Mesendoderm (in vitro differentiated cells): ENCODE measurements at regions not wholly inside any gene's neighbourhood (a gene's known extent, or its start where the extent isn't known, plus 50 kb on each side); places are given as distances from the start of the nearest gene placed in this dataset.
"Not testable (repeated sequence)": the region's sequence is repeated elsewhere in the genome, so short reads cannot be mapped to it uniquely, and the experiment has no call there.

Source experiments
- DNase-seq: peaks from one replicate; pipeline ENCODE4 v3.0.0; 2013
- H2AK5ac ChIP-seq: 2 replicates; pipeline ENCODE4 v1.6.1; 2013; ENCODE audit warnings: low read length, inconsistent platforms
- H2BK120ac ChIP-seq: 2 replicates; pipeline ENCODE4 v1.6.1; 2013; ENCODE audit warnings: low read depth, mild to moderate bottlenecking, low read length, moderate library complexity, mixed read lengths
- H2BK15ac ChIP-seq: replicated peaks from 2 replicates; pipeline ENCODE4 v1.6.1; 2013; ENCODE audit warnings: low read depth, mild to moderate bottlenecking, moderate library complexity
- H2BK5ac ChIP-seq: 2 replicates; pipeline ENCODE4 v1.6.1; 2013; ENCODE audit warnings: low read length, inconsistent platforms
- H3K18ac ChIP-seq: 2 replicates; pipeline ENCODE4 v1.6.1; 2013; ENCODE audit warnings: mild to moderate bottlenecking, low read length, mixed read lengths
- H3K23ac ChIP-seq: one replicate; pipeline ENCODE4 v1.6.1; 2013; ENCODE audit warnings: low read length
- H3K27ac ChIP-seq: 2 replicates; pipeline ENCODE4 v1.5.1; 2013; ENCODE audit warnings: low read depth, mild to moderate bottlenecking, inconsistent platforms, low read length, moderate library complexity
- H3K27me3 ChIP-seq: 2 replicates; pipeline ENCODE4 v1.6.1; 2013; ENCODE audit warnings: low read length, control low read depth, mild to moderate bottlenecking, inconsistent platforms; ENCODE audit not compliant: insufficient read depth, poor library complexity
- H3K36me3 ChIP-seq: 2 replicates; pipeline ENCODE4 v1.6.1; 2013; ENCODE audit warnings: low read length, inconsistent platforms; ENCODE audit not compliant: control insufficient read depth, insufficient read depth
- H3K4ac ChIP-seq: one replicate; pipeline ENCODE4 v1.6.1; 2013; ENCODE audit warnings: low read depth, mild to moderate bottlenecking, low read length, moderate library complexity
- H3K4me1 ChIP-seq: 2 replicates; pipeline ENCODE4 v1.6.1; 2013; ENCODE audit warnings: low read depth, low read length, inconsistent platforms; ENCODE audit not compliant: control insufficient read depth
- H3K4me2 ChIP-seq: 2 replicates; pipeline ENCODE4 v1.6.1; 2013; ENCODE audit warnings: low read length
- H3K4me3 ChIP-seq: 2 replicates; pipeline ENCODE4 v1.5.1; 2013; ENCODE audit warnings: mild to moderate bottlenecking, low read length
- H3K56ac ChIP-seq: one replicate; pipeline ENCODE4 v1.6.1; 2013; ENCODE audit warnings: low read length
- H3K79me1 ChIP-seq: 2 replicates; pipeline ENCODE4 v1.6.1; 2013; ENCODE audit warnings: low read length, inconsistent platforms
- H3K79me2 ChIP-seq: 2 replicates; pipeline ENCODE4 v1.6.1; 2013; ENCODE audit warnings: mild to moderate bottlenecking, low read length; ENCODE audit not compliant: control insufficient read depth, insufficient read depth
- H3K9ac ChIP-seq: 2 replicates; pipeline ENCODE4 v1.6.1; 2013; ENCODE audit warnings: low read length, inconsistent platforms
- H4K5ac ChIP-seq: one replicate; pipeline ENCODE4 v1.6.1; 2013; ENCODE audit warnings: low read length
- H4K8ac ChIP-seq: one replicate; pipeline ENCODE4 v1.6.1; 2013; ENCODE audit warnings: low read depth, mild to moderate bottlenecking, control low read depth, low read length, moderate library complexity
- WGBS: extraction: QIAGEN DNeasy Blood & Tissue Kit; methylation state at CpG from one replicate; pipeline ENCODE4 v1.1.7; 2013; ENCODE audit warnings: low lambda C conversion rate, missing lambda C conversion rate; ENCODE audit not compliant: insufficient coverage; ENCODE audit errors: extremely low coverage; 5-methylcytosine and 5-hydroxymethylcytosine counted together

GRCh38 chr1:222904451-222904850 is 89.6 kb downstream of the DISP1 start:
- Histone ChIP-seq H3K79me2 (no peaks in the 10 kb centered on the region), H3K9ac (no peak overlapping the region), H2BK15ac (no peak overlapping the region), H3K4me2 (no peak overlapping the region), H4K8ac (no peak overlapping the region), H3K4me3 (no peak overlapping the region), H3K4me1 (no peaks in the 10 kb centered on the region), H3K27me3 (no peaks in the 10 kb centered on the region), H3K36me3 (no peaks in the 10 kb centered on the region), H2BK120ac (no peak overlapping the region), H3K23ac (no peak overlapping the region), H3K4ac (no peak overlapping the region), H3K79me1 (no peaks in the 10 kb centered on the region), H4K5ac (no peak overlapping the region), H3K18ac (no peak overlapping the region), H3K56ac (no peak overlapping the region), H2AK5ac (no peak overlapping the region), H3K27ac (no peak overlapping the region), H2BK5ac (no peak overlapping the region)
- WGBS: no CpG with 5 or more reads among the region's 6 CpGs
- no peak for DNase-seq

GRCh38 chr1:222905151-222905550 is 90.3 kb downstream of the DISP1 start:
- H3K56ac ChIP-seq: no peak overlapping the region
- no peaks in the 10 kb centered on the region for H3K79me1 ChIP-seq
- H4K8ac ChIP-seq: no peak overlapping the region
- no peak overlapping the region for H3K4me2 ChIP-seq
- WGBS: no CpG with 5 or more reads among the region's 3 CpGs
- H3K79me2 ChIP-seq: no peaks in the 10 kb centered on the region
- H2BK5ac ChIP-seq: no peak overlapping the region
- no peak overlapping the region for H2BK120ac ChIP-seq
- no peaks in the 10 kb centered on the region for H3K27me3 ChIP-seq
- no peak overlapping the region for H3K9ac ChIP-seq
- H3K4me3 ChIP-seq: no peak overlapping the region
- peaks cover 3% of the 10 kb centered on the region for H3K4me1 ChIP-seq
- no peak overlapping the region for H3K18ac ChIP-seq
- H2AK5ac ChIP-seq: no peak overlapping the region
- H3K4ac ChIP-seq: no peak overlapping the region
- no peak overlapping the region for H3K23ac ChIP-seq
- H2BK15ac ChIP-seq: no peak overlapping the region
- DNase-seq: no peak
- no peaks in the 10 kb centered on the region for H3K36me3 ChIP-seq
- no peak overlapping the region for H4K5ac ChIP-seq
- H3K27ac ChIP-seq: no peak overlapping the region

- not testable (repeated sequence) for H3K9ac ChIP-seq, H3K56ac ChIP-seq, H2BK15ac ChIP-seq, H3K4me1 ChIP-seq, H2AK5ac ChIP-seq, H2BK120ac ChIP-seq, H4K5ac ChIP-seq, H3K27me3 ChIP-seq, H3K36me3 ChIP-seq, H3K23ac ChIP-seq, H3K4me2 ChIP-seq, H3K4me3 ChIP-seq, H3K79me1 ChIP-seq, H3K4ac ChIP-seq, H2BK5ac ChIP-seq, H3K27ac ChIP-seq, H3K18ac ChIP-seq, H3K79me2 ChIP-seq, H4K8ac ChIP-seq
- DNase-seq: peak; percentile 37
- no CpG with 5 or more reads among the region's 11 CpGs for WGBS
These were observed 91.5 kb downstream of the DISP1 start for GRCh38 chr1:222906271-222906739.

GRCh38 chr1:222909586-222909985 is 94.7 kb downstream of the DISP1 start:
- H3K56ac ChIP-seq: no peak overlapping the region
- no peaks in the 10 kb centered on the region for H3K27me3 ChIP-seq
- peaks cover 3% of the 10 kb centered on the region for H3K4me1 ChIP-seq
- no peak overlapping the region for H2BK15ac ChIP-seq
- H3K79me2 ChIP-seq: no peaks in the 10 kb centered on the region
- peak; percentile 48 for DNase-seq
- H3K4me3 ChIP-seq: no peak overlapping the region
- no peak overlapping the region for H3K4me2 ChIP-seq
- no peaks in the 10 kb centered on the region for H3K36me3 ChIP-seq
- no peak overlapping the region for H3K4ac ChIP-seq
- no peaks in the 10 kb centered on the region for H3K79me1 ChIP-seq
- H2BK120ac ChIP-seq: no peak overlapping the region
- no peak overlapping the region for H3K23ac ChIP-seq
- no peak overlapping the region for H2AK5ac ChIP-seq
- no peak overlapping the region for H4K5ac ChIP-seq
- no peak overlapping the region for H3K9ac ChIP-seq
- no peak overlapping the region for H3K27ac ChIP-seq
- no peak overlapping the region for H2BK5ac ChIP-seq
- H3K18ac ChIP-seq: no peak overlapping the region
- no CpG with 5 or more reads among the region's 4 CpGs for WGBS
- H4K8ac ChIP-seq: no peak overlapping the region

GRCh38 chr1:222910699-222911098 is 95.9 kb downstream of the DISP1 start:
- H3K4me2 ChIP-seq: no peak overlapping the region
- H4K5ac ChIP-seq: no peak overlapping the region
- H3K27me3 ChIP-seq: no peaks in the 10 kb centered on the region
- no peak overlapping the region for H2AK5ac ChIP-seq
- H4K8ac ChIP-seq: no peak overlapping the region
- H3K23ac ChIP-seq: no peak overlapping the region
- H3K9ac ChIP-seq: no peak overlapping the region
- H3K27ac ChIP-seq: no peak overlapping the region
- no peak overlapping the region for H3K4ac ChIP-seq
- H3K56ac ChIP-seq: no peak overlapping the region
- H3K79me2 ChIP-seq: no peaks in the 10 kb centered on the region
- no peaks in the 10 kb centered on the region for H3K79me1 ChIP-seq
- no peaks in the 10 kb centered on the region for H3K36me3 ChIP-seq
- peaks cover 3% of the 10 kb centered on the region for H3K4me1 ChIP-seq
- H3K4me3 ChIP-seq: no peak overlapping the region
- H2BK5ac ChIP-seq: no peak overlapping the region
- H2BK120ac ChIP-seq: no peak overlapping the region
- no peak overlapping the region for H3K18ac ChIP-seq
- no peak for DNase-seq
- no peak overlapping the region for H2BK15ac ChIP-seq

- no peaks in the 10 kb centered on the region for H3K27me3 ChIP-seq
- H3K79me2 ChIP-seq: no peaks in the 10 kb centered on the region
- no peak overlapping the region for H3K9ac ChIP-seq
- no peak overlapping the region for H2BK120ac ChIP-seq
- no peak overlapping the region for H3K18ac ChIP-seq
- H4K8ac ChIP-seq: no peak overlapping the region
- H2BK5ac ChIP-seq: no peak overlapping the region
- H3K36me3 ChIP-seq: no peaks in the 10 kb centered on the region
- no CpG with 5 or more reads among the region's 1 CpG for WGBS
- H3K4ac ChIP-seq: no peak overlapping the region
- no peak overlapping the region for H3K56ac ChIP-seq
- H3K4me2 ChIP-seq: no peak overlapping the region
- no peak overlapping the region for H4K5ac ChIP-seq
- no peak for DNase-seq
- no peaks in the 10 kb centered on the region for H3K79me1 ChIP-seq
- no peak overlapping the region for H2BK15ac ChIP-seq
- H3K4me1 ChIP-seq: peaks cover 3% of the 10 kb centered on the region
- no peak overlapping the region for H3K27ac ChIP-seq
- no peak overlapping the region for H3K23ac ChIP-seq
- H3K4me3 ChIP-seq: no peak overlapping the region
- no peak overlapping the region for H2AK5ac ChIP-seq
These were observed 97.0 kb downstream of the DISP1 start for GRCh38 chr1:222911866-222912265.
